Nucleus accumbens (tissue), 56 donors: ENCODE measurements at regions not wholly inside any gene's neighbourhood (a gene's known extent, or its start where the extent isn't known, plus 50 kb on each side); places are given as distances from the start of the nearest gene placed in this dataset.

ENCODE experiments used
- DNase-seq, 56 donors: peaks; one replicate each; lab custom pipeline; 2025; lab: John Stamatoyannopoulos, UW

DNA sequence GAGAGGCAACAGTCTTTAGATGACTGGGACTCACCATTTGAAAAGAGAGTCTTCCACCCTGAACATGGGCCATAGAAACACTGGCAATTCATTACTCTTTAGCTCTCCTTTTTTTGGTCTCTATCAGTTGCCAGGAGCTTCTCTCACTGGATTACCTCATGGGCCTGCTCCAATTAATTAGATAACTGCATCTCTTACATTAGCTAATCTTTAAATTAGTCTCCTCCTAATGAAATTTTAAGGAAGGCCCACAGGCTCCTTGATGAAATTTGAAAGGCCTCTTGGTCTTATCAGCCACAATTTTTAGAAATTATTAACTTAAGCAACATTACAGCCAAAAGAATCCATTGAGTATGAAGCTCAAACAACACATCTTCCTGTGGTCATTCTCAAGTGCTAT, 184.4 kb downstream of the UNC5CL start:
- no peak for DNase-seq

DNA sequence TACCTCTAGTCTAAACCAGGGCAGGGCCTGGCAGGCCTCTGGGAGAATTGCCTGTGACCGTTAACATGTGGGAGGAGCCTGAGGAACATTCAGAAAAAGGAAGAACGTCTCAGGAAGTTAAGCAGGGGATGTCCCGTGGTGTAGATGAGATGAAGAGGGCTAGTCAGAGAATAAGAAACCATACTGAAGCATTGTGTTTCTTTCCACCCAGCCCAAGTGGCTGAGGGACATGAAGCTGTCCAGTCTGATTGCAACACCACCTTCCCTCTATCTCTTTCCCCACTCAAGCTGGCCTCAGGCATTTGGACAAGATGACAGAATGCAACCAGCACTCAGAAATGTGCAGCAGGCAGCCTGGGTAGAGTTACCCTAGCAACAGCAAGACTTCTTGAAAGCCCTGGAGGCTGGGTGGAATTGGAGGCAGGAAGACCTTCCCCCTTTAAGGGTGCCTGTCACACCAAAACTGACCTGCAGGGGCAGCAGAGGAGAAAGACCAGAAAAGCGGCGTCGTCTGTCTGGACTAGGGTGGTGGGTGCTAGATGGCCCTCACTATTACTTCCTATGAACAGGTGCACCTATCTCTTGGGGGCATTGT, 186.1 kb downstream of the UNC5CL start:
- DNase-seq: no peak

GRCh38 chr6:40849546-40849945, 189.5 kb downstream of the UNC5CL start:
- DNase-seq: no peak

GRCh38 chr6:40848868-40849514, 190.0 kb downstream of the UNC5CL start:
- no peak for DNase-seq

DNA sequence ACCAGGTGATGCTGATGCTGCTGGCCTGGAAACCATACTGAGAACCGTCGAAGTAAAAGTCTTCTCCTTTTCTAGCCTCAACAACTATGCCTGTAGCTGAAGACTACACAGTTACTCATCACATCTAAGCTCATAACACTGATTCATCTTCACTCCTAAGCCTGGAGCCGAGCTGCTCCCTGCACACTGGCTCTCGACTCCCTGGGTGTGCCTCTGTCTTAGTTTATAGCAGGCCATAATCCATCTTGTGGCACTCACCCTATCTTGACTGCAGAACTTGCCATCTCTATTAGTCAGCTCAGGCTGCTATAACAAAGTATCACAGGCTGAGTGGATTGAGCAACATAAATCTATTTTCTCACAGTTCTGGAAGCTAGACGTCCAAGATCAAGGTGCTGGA, 191.0 kb downstream of the UNC5CL start:
- DNase-seq: no peak

DNA sequence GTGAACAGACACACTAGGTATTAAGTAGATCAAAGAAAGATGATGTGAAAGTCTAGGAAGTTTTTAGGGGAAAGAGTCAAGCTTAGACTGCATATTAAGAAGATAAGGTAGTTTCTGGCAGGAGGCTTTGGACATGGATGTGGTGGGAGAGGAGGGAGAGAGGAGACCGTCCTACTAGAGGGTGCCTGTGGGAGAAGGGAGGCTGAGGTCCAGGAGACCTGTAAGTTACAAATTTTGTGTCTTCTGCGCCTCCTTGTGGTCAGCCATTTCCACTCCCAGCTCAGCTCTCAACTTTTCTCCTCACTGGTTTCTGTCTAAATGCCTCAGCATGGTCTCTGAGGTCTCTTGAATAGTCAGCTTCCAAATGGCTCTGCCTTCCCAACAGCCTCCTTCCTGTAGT, 193.5 kb downstream of the UNC5CL start:
- peak in 4 of 56 donors; percentile 0 to 9 (median 5) for DNase-seq

DNA sequence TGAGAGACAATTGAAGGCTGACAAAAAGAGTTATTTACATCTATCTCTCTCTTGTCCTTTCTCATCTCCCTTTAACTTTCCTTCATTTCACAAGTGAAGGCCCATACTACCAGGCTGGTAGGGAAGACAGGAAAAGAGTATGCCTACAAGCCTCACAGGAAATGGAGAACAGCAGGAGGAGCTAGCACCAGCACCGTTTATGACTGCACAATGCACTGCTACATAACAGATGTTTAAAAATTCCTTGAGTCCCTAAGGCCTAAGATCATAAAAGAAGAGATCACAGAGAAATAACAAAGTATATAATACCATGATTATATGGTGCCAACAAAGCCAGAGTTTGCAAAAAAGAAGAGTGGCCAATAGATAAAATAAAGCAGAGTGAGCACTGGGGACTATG, 194.8 kb downstream of the UNC5CL start:
- no peak for DNase-seq

- no peak for DNase-seq
Observed at GRCh38 chr6:40841721-40842120, 197.3 kb downstream of the UNC5CL start.

DNA sequence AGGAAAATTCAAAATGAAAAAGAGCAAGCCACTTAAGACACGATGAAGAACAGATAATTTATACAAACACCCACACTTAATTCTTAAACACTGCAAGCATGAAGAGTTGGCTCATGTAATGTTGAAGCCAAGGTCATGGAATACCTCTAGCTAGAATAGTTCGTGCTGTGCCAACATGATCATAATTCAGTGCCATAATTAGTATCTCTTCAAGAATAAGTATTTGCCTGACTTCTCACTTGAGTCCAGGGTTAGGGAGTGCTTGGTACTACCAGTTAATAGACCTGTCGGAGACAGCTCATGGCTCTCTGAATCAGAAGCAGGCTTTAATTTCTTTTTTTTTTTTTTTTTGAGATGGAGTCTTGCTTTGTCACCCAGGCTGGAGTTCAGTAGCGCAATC, 206.3 kb downstream of the UNC5CL start:
- DNase-seq: no peak

DNA sequence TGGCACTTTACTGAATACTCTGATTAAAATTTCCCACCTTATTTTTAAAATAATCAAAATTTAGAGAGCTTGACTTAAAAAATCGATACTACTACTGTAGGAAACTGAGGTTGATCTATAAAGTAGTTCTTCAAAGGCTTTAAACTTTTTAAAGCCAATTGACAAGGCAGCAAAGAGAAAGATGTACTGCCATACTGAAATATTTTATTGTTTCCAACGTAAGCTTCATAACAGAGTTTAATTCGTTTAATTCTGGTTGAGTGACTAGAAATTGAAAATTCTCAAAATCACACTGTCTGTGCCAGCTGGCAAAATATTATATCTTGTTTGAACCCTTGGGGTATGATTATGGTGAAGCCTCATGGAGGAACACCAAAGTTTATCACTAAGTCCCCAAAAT, 207.6 kb downstream of the UNC5CL start:
- no peak for DNase-seq

DNA sequence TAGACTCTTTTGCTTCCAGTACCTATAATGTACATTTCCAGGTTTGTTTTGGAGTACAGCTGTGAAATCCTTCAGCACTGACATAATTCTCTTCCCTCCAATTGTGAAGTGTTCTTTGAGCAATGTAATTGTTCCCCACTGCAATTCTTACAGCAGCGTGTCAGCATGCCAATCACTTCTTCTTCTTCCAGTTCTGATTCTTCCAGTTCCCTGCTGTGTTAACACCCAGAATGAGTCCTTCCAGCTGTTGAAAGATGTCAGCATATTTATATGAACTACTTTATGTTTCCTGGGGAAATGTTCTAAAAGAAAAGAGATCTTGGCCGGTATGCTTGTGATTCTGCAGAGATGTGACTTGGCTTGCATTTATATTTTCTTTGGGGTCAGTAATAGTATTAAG, 213.9 kb downstream of the UNC5CL start:
- no peak for DNase-seq

DNA sequence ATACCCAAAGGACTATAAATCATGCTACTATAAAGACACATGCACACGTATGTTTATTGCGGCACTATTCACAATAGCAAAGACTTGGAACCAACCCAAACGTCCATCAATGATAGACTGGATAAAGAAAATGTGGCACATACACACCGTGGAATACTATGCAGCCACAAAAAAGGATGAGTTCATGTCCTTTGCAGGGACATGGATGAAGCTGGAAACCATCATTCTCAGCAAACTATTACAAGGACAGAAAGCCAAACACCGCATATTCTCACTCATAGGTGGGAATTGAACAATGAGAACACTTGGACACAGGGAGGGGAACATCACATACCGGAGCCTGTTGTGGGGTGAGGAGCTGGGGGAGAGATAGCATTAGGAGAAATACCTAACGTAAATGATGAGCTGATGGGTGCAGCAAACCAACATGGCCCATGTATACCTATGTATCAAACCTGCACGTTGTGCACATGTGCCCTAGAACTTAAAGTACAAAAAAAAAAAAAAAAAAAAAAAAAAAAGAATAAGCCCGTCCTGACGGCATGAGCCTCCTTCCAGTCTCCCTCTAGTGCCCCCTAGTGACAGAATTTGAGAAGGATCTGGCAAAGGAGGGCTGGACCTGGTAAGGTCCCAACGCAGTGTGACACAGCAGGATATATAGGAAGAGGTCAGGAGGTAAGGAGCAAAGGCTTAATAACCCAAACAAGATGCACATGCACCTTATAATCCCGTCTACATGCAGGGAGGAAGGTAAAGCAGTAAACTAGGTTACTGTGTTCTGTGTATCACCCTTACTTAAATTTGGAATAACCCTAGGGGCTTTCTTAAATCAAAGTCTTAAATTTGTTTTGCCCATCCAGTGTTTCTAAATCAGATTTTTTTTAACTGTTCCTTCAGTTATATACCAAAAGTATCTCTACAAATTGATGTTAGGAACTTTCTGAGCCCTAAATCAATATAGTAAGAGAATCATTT, 214.8 kb downstream of the UNC5CL start:
- DNase-seq: peak in 3 of 56 donors; percentile 3 to 18 (median 9)

DNA sequence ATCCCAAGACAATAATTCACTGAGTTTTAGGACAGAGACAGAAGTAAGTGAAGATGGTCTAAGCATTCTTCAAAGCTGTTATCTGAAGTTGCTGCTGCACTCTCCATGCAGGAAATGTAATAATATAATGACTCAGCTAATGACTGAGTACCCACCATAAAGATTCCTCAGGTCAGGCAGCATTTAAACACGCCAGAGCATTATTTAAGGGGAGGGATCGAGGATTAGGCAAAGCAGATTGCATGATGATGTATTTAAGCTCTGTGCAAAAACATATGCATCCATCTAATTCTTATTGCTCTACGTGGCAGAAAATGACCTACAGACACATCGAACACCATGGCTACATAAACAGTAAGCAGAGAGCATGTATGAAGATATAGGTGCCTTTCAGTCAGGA, 216.4 kb downstream of the UNC5CL start:
- no peak for DNase-seq

DNA sequence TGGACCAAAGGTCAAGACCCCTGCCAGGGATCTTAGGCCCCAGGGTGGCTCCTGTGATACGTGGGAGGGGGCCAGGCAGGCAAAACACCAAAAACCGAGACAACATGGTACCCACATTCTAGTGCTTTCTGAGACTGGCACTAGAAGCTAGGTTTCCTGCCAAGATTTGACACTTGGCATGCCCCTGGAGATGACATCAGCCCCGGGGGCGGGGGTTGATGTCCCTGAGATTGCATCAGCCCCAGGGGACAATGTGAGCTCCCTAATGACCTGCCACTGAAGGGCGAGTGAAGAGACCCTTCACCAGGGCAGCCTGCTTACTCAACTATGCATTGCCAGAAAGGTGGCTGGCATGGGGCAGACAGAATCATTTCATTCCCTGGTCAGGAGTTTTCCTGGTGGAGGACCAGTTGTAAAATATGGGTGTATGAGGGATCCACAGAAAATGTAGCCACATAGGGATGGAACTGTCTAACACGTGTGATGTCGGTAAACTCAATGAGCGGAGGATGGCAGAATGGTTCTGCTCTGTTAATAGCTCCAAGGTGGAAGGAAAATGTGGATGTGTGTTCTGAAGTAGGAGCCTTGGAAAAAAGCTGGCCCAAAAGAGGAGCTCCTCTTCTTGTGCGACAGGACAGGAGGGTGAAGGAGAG, 219.7 kb downstream of the UNC5CL start:
- peak in 6 of 56 donors; percentile 3 to 47 (median 13) for DNase-seq

DNA sequence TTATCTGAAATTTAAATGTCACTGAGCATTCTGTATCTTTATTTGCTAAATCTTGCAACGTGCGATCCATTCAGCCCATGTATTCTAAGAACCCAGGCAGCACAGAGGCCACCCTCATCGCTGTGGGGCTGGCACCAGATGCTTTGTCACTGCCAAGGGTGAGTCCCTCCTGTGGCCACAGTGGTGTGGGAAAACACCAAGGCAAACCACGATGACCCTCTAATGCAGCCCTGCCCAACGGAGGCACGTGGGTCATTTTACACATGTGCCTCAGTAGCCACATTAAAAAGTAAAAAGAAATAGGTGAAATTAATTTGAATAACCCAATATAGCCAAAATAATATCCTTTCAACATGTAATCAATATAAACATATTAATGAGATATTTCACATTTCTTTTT, 221.7 kb downstream of the UNC5CL start:
- DNase-seq: no peak

GRCh38 chr6:40816601-40817000, 222.4 kb downstream of the UNC5CL start:
- DNase-seq: no peak

- no peak for DNase-seq
Observed at GRCh38 chr6:40815731-40816130, 223.3 kb downstream of the UNC5CL start.

DNA sequence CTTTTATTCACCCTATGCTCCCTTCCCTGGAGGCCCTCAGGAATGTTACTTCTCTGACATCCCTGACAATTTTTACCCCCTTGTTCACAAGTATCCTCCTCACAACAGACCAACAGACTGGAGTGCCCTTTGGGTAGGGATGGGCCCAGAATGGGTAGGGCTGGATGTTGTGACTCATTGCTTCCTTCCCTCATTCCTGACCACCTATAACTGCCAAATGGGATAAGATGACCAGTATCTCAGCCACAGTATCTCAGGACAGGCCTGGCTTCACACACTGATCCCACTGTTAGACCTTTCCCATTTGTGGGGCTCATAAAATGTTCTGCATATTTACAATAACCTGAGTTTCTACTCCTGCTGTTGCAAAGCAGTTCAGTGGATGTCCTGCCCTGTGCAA, 223.0 kb upstream of the LRFN2 start:
- no peak for DNase-seq

DNA sequence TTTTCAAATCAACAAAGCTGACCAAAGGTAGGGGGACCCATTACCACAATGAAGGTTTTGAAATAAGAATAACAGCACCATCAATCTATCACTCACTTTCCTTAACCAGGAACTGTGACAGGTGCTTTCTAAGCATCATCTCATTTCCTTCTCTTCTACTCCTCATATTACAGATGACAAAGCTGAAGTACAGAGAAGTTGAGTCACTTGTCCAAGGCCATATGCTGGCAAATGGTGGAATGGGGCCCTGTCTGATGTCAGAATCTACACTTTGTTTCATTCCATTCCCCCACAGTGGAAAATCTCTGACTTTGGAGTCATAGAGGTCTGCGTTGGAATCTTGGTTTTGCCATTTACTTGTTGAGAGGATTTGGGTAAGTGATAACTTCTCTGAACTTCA, 222.5 kb upstream of the LRFN2 start:
- DNase-seq: no peak

- no peak for DNase-seq
Observed at GRCh38 chr6:40807484-40807883, 220.3 kb upstream of the LRFN2 start.

- no peak for DNase-seq
Observed at GRCh38 chr6:40806256-40806864, 219.2 kb upstream of the LRFN2 start.
